ENCODE measurements at regions not wholly inside any gene's neighbourhood (a gene's known extent, or its start where the extent isn't known, plus 50 kb on each side); places are given as distances from the start of the nearest gene placed in this dataset.

- no peak for TF ChIP-seq POLR2AphosphoS5 (IDR thresholded peaks at IDR 0.05)
- no peak for TF ChIP-seq POLR2A (IDR thresholded peaks at IDR 0.05)
- no peak for TF ChIP-seq CTCF (IDR thresholded peaks at IDR 0.05 in 8 of 11, conservative IDR thresholded peaks at IDR 0.05 in 3 of 11)
- Histone ChIP-seq H3K4me1 (peaks cover 0 to 19% (median 0%) of the 10 kb centered on the region in 6 donors), H3K9me3 (peaks cover 0 to under 1% (median 0%) of the 10 kb centered on the region in 8 donors), H3K27ac (no peak overlapping the region), H3K4me3 (no peak overlapping the region), H3K27me3 (replicated peaks in 1 of 7) (no peaks in the 10 kb centered on the region), H3K36me3 (no peaks in the 10 kb centered on the region)
- DNase-seq: no peak
- WGBS, 5 donors: 41 to 63% (median 53%) methylated on average over 3 of the region's 3 CpGs
- intact Hi-C loops (cut with DNase I; ENCODE audit: low total_unique reads): loop anchor here (10.0 kb wide), 1 partner anchor 411 kb away; no protein-coding TSS in a partner anchor
Observed at GRCh38 chr7:54843841-54844355, 84.9 kb upstream of the SEC61G start.

- Histone ChIP-seq H3K27me3 (replicated peaks in 1 of 7) (no peaks in the 10 kb centered on the region), H3K4me3 (no peak overlapping the region), H3K4me1 (peaks cover 0 to 11% (median 0%) of the 10 kb centered on the region in 6 donors), H3K36me3 (no peaks in the 10 kb centered on the region), H3K27ac (no peak overlapping the region), H3K9me3 (peaks cover 0 to 24% (median 20%) of the 10 kb centered on the region in 8 donors)
- TF ChIP-seq POLR2AphosphoS5 (IDR thresholded peaks at IDR 0.05): no peak
- no peak for TF ChIP-seq CTCF (IDR thresholded peaks at IDR 0.05 in 8 of 11, conservative IDR thresholded peaks at IDR 0.05 in 3 of 11)
- no peak for TF ChIP-seq POLR2A (IDR thresholded peaks at IDR 0.05)
- no peak for DNase-seq
- intact Hi-C loops (cut with DNase I; ENCODE audit: low total_unique reads): loop anchor here (10.0 kb wide), 1 partner anchor 409 kb away; no protein-coding TSS in a partner anchor
Observed at GRCh38 chr7:54846273-54846672, 87.3 kb upstream of the SEC61G start.

- H3K4me3 ChIP-seq: no peak overlapping the region
- H3K36me3 ChIP-seq: no peaks in the 10 kb centered on the region
- no peak overlapping the region for H3K27ac ChIP-seq
- intact Hi-C loops (cut with DNase I; ENCODE audit: low total_unique reads): loop anchor here (10.0 kb wide), 1 partner anchor 407 kb away; no protein-coding TSS in a partner anchor
- H3K9me3 ChIP-seq: peaks cover 0 to 36% (median 26%) of the 10 kb centered on the region in 8 donors
- TF ChIP-seq POLR2A (IDR thresholded peaks at IDR 0.05) (no peak), POLR2AphosphoS5 (IDR thresholded peaks at IDR 0.05) (no peak), CTCF (IDR thresholded peaks at IDR 0.05 in 8 of 11, conservative IDR thresholded peaks at IDR 0.05 in 3 of 11) (no peak)
- no peaks in the 10 kb centered on the region for H3K27me3 ChIP-seq (replicated peaks in 1 of 7)
- no peaks in the 10 kb centered on the region for H3K4me1 ChIP-seq
- 63 to 82% (median 68%) methylated on average over 1 of the region's 1 CpG for WGBS, 5 donors
- no peak for DNase-seq
Observed at GRCh38 chr7:54847921-54848320, 88.9 kb upstream of the SEC61G start.

- Histone ChIP-seq H3K36me3 (no peaks in the 10 kb centered on the region), H3K27ac (no peak overlapping the region), H3K9me3 (peaks cover 0 to 15% (median 6%) of the 10 kb centered on the region in 8 donors), H3K4me3 (no peak overlapping the region), H3K27me3 (replicated peaks in 1 of 7) (peaks cover 0 to 16% (median 0%) of the 10 kb centered on the region in 7 donors), H3K4me1 (no peaks in the 10 kb centered on the region)
- TF ChIP-seq POLR2AphosphoS5 (IDR thresholded peaks at IDR 0.05) (no peak), CTCF (IDR thresholded peaks at IDR 0.05 in 8 of 11, conservative IDR thresholded peaks at IDR 0.05 in 3 of 11) (no peak), POLR2A (IDR thresholded peaks at IDR 0.05) (no peak)
- WGBS, 5 donors: 83 to 93% (median 91%) methylated on average over 1 of the region's 1 CpG
- DNase-seq: no peak
- intact Hi-C loops (cut with DNase I; ENCODE audit: low total_unique reads): no loop called here
Observed at GRCh38 chr7:54856856-54857255, 97.8 kb upstream of the SEC61G start.
